Left lung (tissue), 4 donors: ENCODE measurements at regions not wholly inside any gene's neighbourhood (a gene's known extent, or its start where the extent isn't known, plus 50 kb on each side); places are given as distances from the start of the nearest gene placed in this dataset.

Experiments
- ATAC-seq: fragments of 200-7000 bp; cut with Tn5 transposase; one replicate; pipeline ENCODE4 v1.9.1; 2020; ENCODE audit warnings: moderate library complexity
- DNase-seq, 4 donors: peaks; one replicate each; pipeline ENCODE4 v3.0.0-alpha.2; 2013 to 2020
- H3K27ac ChIP-seq, 2 donors: fragments of 200-600 bp; sonication (generic) in 1 of 2; one replicate each; pipeline versions ENCODE4 v1.5.0 to v1.8.0; 2020 to 2021
- H3K27me3 ChIP-seq, 2 donors: fragments of 200-600 bp; sonication (generic) in 1 of 2; one replicate each; pipeline versions ENCODE4 v1.5.0 to v1.8.0; 2020 to 2021
- H3K36me3 ChIP-seq, 2 donors: fragments of 200-600 bp; sonication (generic) in 1 of 2; one replicate each; pipeline versions ENCODE4 v1.5.0 to v1.8.0; 2020 to 2021
- H3K4me1 ChIP-seq, 2 donors: fragments of 200-600 bp; one replicate each; pipeline ENCODE4 v1.8.0; 2021
- H3K4me3 ChIP-seq, 2 donors: fragments of 200-600 bp; sonication (generic) in 1 of 2; one replicate each; pipeline versions ENCODE4 v1.5.0 to v1.8.0; 2020 to 2021; ENCODE audit warnings: mild to moderate bottlenecking in 1 of 2
- H3K9me3 ChIP-seq, 2 donors: fragments of 200-600 bp; sonication (generic) in 1 of 2; one replicate each; pipeline versions ENCODE4 v1.5.0 to v1.8.0; 2020 to 2021
- intact Hi-C, 2 donors: fragments of 100-400 bp; cut with DNase I; formaldehyde crosslinking; loops; one replicate each; pipeline versions ENCODE4 v1.11.2 to v1.14.2; 2022
- TF ChIP-seq, protein P1 (sequence below), 2 donors: fragments of 200-600 bp; sonication (generic) in 1 of 2; IDR thresholded peaks; one replicate each; pipeline versions ENCODE4 v1.5.0 to v1.8.0; 2021; ENCODE audit warnings: antibody characterized with exemption in 2 of 2
- donor health status: DM: no; HTN: yes; CAD: no.
- donor health status: DM: no; HTN: no; CAD: no.

DNA sequence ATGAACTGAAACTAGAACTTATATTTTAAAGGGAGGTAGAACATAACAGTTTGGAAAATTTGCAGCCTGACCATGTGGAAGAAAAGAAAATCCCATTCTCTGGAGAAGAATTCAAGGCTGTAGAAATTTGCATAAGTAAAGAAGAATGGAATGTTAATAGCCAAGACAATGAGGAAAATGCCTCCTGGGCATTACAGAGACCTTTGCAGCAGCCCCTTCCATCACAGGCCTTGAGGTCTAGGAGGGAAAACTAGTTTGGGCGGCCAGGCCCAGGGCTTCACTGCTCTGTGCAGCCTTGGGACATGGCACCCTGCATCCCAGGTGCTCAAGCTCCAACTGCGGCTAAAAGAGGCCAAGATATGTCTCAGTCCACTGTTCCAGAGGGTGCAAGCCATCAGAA, 1506.8 kb downstream of the PCDH18 start:
- intact Hi-C loops = no loop called here

DNA sequence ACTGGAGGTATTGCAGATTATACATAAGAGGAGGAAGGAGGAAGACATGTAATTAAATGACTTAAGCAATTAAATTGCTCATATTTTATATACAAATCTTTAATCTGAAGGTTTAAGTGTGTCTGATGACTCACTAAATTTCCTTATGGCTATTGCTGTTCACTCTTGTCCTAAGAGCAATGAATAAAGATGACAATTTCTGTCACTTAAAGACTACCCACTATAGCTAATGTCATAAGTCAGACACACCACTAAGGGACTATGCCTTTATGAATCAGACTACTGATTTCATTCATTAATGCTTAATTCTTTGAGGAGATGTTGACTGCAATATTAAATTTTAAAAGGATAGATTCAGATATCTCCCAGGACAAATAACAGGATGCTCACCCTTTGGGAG, 1514.7 kb downstream of the PCDH18 start:
- no peaks in the 10 kb centered on the region for H3K9me3 ChIP-seq
- H3K36me3 ChIP-seq = no peaks in the 10 kb centered on the region
- no peak overlapping the region for H3K4me3 ChIP-seq
- H3K4me1 ChIP-seq = no peaks in the 10 kb centered on the region
- no peaks in the 10 kb centered on the region for H3K27me3 ChIP-seq
- intact Hi-C loops = no loop called here
- DNase-seq (no peak), ATAC-seq (no peak)
- no peak overlapping the region for H3K27ac ChIP-seq
- TF ChIP-seq, protein P1, sequence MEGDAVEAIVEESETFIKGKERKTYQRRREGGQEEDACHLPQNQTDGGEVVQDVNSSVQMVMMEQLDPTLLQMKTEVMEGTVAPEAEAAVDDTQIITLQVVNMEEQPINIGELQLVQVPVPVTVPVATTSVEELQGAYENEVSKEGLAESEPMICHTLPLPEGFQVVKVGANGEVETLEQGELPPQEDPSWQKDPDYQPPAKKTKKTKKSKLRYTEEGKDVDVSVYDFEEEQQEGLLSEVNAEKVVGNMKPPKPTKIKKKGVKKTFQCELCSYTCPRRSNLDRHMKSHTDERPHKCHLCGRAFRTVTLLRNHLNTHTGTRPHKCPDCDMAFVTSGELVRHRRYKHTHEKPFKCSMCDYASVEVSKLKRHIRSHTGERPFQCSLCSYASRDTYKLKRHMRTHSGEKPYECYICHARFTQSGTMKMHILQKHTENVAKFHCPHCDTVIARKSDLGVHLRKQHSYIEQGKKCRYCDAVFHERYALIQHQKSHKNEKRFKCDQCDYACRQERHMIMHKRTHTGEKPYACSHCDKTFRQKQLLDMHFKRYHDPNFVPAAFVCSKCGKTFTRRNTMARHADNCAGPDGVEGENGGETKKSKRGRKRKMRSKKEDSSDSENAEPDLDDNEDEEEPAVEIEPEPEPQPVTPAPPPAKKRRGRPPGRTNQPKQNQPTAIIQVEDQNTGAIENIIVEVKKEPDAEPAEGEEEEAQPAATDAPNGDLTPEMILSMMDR (IDR thresholded peaks at IDR 0.05) = no peak

More for the DNA sequence above, 1506.8 kb downstream of the PCDH18 start:
- H3K36me3 ChIP-seq = no peaks in the 10 kb centered on the region
- TF ChIP-seq, protein P1 (IDR thresholded peaks at IDR 0.05) = no peak
- H3K27me3 ChIP-seq = no peaks in the 10 kb centered on the region
- ATAC-seq = no peak
- no peaks in the 10 kb centered on the region for H3K4me1 ChIP-seq
- peaks cover 0 to 7% of the 10 kb centered on the region in 2 donors for H3K9me3 ChIP-seq
- peak in 1 of 4 donors; percentile 20 for DNase-seq
- H3K4me3 ChIP-seq = no peak overlapping the region
- H3K27ac ChIP-seq = no peak overlapping the region

DNA sequence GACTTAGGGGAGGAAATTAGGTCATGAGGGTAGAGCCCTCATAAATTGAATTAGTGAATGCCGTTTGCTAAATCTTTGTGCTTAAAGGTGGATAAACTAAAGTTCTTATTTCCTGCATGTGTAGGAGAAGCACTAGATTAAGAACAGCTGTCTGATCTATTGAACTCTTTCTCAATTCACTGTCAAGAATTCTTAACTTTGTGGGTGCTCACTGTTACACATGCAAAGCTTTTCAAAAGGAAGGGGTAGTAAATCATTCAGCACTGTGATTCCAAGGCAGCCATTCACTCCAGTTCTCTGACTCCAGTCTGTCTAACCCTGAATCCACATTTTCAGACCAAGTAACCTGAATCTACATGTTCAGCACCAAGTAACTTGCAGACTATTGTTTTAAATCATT, 1520.1 kb downstream of the PCDH18 start:
- H3K4me3 ChIP-seq = no peak overlapping the region
- TF ChIP-seq, protein P1 (IDR thresholded peaks at IDR 0.05) = no peak
- no peak overlapping the region for H3K27ac ChIP-seq
- H3K4me1 ChIP-seq = no peaks in the 10 kb centered on the region
- H3K27me3 ChIP-seq = no peaks in the 10 kb centered on the region
- no peaks in the 10 kb centered on the region for H3K36me3 ChIP-seq
- intact Hi-C loops = no loop called here
- peaks cover 0 to 15% of the 10 kb centered on the region in 2 donors for H3K9me3 ChIP-seq
- DNase-seq (no peak), ATAC-seq (no peak)

DNA sequence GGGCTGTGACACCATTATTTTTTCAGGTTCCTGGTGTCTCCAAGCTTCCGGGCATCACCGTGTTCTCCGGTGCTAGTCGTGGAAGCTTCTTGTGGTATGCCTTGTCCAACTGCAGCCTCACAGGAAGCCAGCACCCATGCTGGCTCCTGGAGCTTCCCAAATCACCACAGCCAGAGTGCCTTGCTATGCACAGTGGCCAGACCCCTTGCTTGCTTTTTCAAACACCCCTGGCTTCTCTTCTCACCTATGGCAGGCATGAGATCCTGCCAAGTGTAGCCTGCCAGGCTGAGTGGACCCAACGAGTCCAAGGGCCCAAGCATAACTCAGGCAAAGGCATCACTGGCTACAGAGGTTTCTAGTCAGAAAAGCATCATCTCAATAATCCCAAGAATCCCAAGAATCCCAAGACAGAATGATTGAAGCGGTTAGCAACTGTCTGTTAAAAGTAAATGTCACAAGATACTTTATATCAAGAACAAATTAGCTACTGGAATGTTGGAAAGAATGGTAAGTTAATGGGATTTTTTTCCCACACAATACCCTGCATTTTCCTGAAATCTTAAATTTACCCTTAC, 1522.9 kb downstream of the PCDH18 start:
- peaks cover 0 to 15% of the 10 kb centered on the region in 2 donors for H3K9me3 ChIP-seq
- ATAC-seq (no peak), DNase-seq (no peak)
- H3K27ac ChIP-seq = no peak overlapping the region
- no peaks in the 10 kb centered on the region for H3K4me1 ChIP-seq
- no peaks in the 10 kb centered on the region for H3K36me3 ChIP-seq
- H3K27me3 ChIP-seq = no peaks in the 10 kb centered on the region
- intact Hi-C loops = no loop called here
- TF ChIP-seq, protein P1 (IDR thresholded peaks at IDR 0.05) = no peak
- H3K4me3 ChIP-seq = no peak overlapping the region

DNA sequence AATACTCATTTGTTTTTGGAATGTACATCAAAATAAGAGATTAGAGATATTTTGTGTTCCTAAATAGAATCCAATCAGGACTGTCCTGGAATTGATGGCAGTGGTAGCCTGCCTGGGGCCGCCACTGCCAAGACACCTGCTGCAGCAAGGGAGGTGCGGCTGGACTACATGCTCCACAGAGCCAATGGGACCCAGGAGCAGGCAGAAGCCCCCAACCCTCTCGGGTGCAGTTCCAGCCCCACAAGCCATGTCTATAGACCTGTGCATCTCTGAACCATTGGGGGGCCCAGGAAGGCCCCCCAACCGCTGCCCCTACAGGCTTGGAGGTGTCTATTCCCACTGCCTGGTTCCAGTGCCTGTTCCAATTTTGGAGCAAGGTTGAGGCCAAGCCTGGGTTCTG, 1524.3 kb downstream of the PCDH18 start:
- DNase-seq = peak in 1 of 4 donors; percentile 32
- TF ChIP-seq, protein P1 (IDR thresholded peaks at IDR 0.05) = no peak
- H3K4me3 ChIP-seq = no peak overlapping the region
- H3K9me3 ChIP-seq = peaks cover 0 to 15% of the 10 kb centered on the region in 2 donors
- no peak overlapping the region for H3K27ac ChIP-seq
- intact Hi-C loops = no loop called here
- no peaks in the 10 kb centered on the region for H3K27me3 ChIP-seq
- H3K36me3 ChIP-seq = no peaks in the 10 kb centered on the region
- ATAC-seq = no peak
- no peaks in the 10 kb centered on the region for H3K4me1 ChIP-seq
